HG03378 (cell line): ENCODE measurements at regions not wholly inside any gene's neighbourhood (a gene's known extent, or its start where the extent isn't known, plus 50 kb on each side); places are given as distances from the start of the nearest gene placed in this dataset.
A peak's percentile ranks its signal among the peaks of the same experiment; 100 is the strongest.
"Not testable (repeated sequence)": the region's sequence is repeated elsewhere in the genome, so short reads cannot be mapped to it uniquely, and the experiment has no call there.

Source experiments
- ATAC-seq: cut with Tn5 transposase; IDR thresholded peaks from one replicate; pipeline ENCODE4 v1.9.1; 2021; ENCODE audit warnings: mild to moderate bottlenecking, moderate library complexity; ENCODE audit not compliant: unreplicated experiment

GRCh38 chr1:193472838-193473398, 286.5 kb upstream of the B3GALT2 start:
- ATAC-seq = no peak

GRCh38 chr1:193472430-193472829, 286.0 kb upstream of the B3GALT2 start:
- ATAC-seq = no peak

- ATAC-seq = no peak
These were observed 285.6 kb upstream of the B3GALT2 start for GRCh38 chr1:193471981-193472380.

- no peak for ATAC-seq
These were observed 277.0 kb upstream of the B3GALT2 start for GRCh38 chr1:193463326-193463932.

GRCh38 chr1:193462629-193463320, 276.4 kb upstream of the B3GALT2 start:
- ATAC-seq = peak; percentile 68

GRCh38 chr1:193458628-193459027, 272.2 kb upstream of the B3GALT2 start:
- ATAC-seq = no peak

GRCh38 chr1:193457676-193458075, 271.3 kb upstream of the B3GALT2 start:
- ATAC-seq = no peak

- peak; percentile 48 for ATAC-seq
These were observed 270.4 kb upstream of the B3GALT2 start for GRCh38 chr1:193456811-193457280.

GRCh38 chr1:193451606-193452005, 265.2 kb upstream of the B3GALT2 start:
- ATAC-seq = no peak

- no peak for ATAC-seq
These were observed 264.6 kb upstream of the B3GALT2 start for GRCh38 chr1:193451001-193451400.

GRCh38 chr1:193448682-193449461, 262.5 kb upstream of the B3GALT2 start:
- ATAC-seq = peak; percentile 92

- ATAC-seq = no peak
These were observed 257.5 kb upstream of the B3GALT2 start for GRCh38 chr1:193443886-193444285.

- ATAC-seq = peak; percentile 89
These were observed 252.4 kb upstream of the B3GALT2 start for GRCh38 chr1:193438771-193439170.

- peak; percentile 4 for ATAC-seq
These were observed 251.9 kb upstream of the B3GALT2 start for GRCh38 chr1:193438312-193438711.

- peak; percentile 92 for ATAC-seq
These were observed 251.4 kb upstream of the B3GALT2 start for GRCh38 chr1:193437785-193438184.

- ATAC-seq = not testable (repeated sequence)
These were observed 250.9 kb upstream of the B3GALT2 start for GRCh38 chr1:193437333-193437732.

- no peak for ATAC-seq
These were observed 249.4 kb upstream of the B3GALT2 start for GRCh38 chr1:193435781-193436180.

GRCh38 chr1:193434319-193434718, 247.9 kb upstream of the B3GALT2 start:
- no peak for ATAC-seq

- no peak for ATAC-seq
These were observed 247.2 kb upstream of the B3GALT2 start for GRCh38 chr1:193433599-193433998.

GRCh38 chr1:193432979-193433587, 246.7 kb upstream of the B3GALT2 start:
- ATAC-seq = no peak
